HG03457 (cell line): ENCODE measurements at regions not wholly inside any gene's neighbourhood (a gene's known extent, or its start where the extent isn't known, plus 50 kb on each side); places are given as distances from the start of the nearest gene placed in this dataset.
"Not testable (repeated sequence)": the region's sequence is repeated elsewhere in the genome, so short reads cannot be mapped to it uniquely, and the experiment has no call there.

Experiments
- ATAC-seq: cut with Tn5 transposase; IDR thresholded peaks from one replicate; pipeline ENCODE4 v1.9.1; 2021; ENCODE audit warnings: moderate number of reproducible peaks; ENCODE audit not compliant: unreplicated experiment

DNA sequence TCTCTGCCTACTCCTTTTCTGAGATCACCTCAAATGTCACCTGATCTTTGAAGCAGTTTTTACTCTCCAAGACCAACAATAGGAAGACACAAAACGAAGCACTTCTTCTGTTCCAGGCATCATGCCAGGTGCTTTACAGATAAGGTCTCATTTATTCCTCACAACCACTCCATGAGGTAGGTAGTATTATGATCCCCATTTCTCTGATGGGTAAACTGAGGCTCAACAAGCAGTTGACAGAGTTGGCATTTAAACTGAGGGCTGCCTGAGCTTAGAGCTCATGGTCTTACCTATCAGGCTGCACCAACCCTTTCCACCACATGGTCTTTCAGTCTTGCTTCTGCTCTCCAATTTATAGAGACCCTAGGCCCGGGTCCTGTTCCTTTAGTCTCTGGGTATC lies 147.2 kb upstream of the JUN start:
- no peak for ATAC-seq

DNA sequence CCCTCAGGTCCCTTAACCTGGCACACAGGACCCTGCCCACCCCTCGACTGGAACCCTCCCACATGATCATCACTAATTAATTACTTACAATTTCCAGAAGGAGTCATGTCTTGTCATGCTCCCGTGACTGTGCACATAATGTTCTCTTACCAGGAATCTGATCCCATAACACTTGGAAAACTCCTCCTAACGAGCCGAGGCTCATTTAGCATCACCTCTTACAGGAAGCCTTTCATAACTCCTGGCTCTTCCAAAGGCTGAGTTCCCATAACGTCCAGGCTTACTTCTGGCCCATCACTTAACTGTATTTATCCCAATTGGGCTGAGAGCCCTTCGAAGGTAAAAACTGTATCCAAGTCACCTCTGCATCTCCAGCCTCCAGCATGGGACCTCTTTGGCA lies 147.9 kb upstream of the JUN start:
- ATAC-seq = no peak

DNA sequence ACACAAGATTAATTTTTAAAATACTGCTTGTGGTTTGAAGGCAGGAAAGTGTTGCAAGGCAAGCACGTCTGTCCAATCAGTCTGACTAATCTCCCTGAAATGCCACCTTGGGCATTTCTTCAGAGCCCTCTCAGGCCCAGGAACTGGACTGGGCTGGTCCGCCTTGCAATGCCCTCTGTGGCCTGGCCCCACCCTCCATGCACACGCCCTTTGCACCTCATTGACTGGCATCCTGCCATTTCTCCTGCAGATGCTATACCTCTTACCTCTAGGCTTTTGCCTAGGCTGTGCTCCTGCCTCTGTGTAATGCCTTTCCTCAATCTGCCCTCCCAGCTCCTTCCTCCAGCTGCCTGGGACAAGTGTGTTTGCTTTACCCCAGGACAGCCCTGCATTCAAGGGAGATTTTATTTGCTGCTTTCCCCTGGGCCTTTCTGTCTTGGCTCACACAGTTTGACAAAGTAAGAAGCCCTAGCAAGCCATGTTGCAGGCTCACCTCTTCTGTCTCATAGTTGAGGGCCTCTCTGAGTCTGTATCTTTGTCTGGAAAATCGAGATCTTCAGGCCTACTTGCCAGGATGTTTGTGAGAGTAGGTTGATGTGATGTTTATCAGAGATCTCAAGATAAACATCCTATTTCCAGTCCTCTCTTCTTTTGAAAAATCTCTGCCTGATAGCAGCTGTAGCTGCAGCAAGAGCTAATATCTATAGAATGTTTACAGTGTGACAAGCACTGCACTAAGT lies 149.2 kb upstream of the JUN start:
- no peak for ATAC-seq

DNA sequence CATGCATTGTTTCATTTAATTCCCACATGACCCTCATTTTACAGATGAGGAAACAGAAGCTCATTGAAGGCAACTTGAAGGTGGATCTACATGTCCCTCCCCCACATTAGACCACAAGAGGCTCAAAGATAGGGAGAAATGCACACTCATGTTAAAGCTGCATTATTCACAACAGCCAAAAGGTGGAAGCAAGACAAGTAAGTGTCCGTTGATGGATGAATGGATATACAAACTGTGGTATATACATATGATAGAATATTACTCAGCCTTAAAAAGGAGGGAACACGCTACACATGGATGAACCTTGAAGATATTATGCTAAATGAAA lies 149.7 kb upstream of the JUN start:
- ATAC-seq = no peak

DNA sequence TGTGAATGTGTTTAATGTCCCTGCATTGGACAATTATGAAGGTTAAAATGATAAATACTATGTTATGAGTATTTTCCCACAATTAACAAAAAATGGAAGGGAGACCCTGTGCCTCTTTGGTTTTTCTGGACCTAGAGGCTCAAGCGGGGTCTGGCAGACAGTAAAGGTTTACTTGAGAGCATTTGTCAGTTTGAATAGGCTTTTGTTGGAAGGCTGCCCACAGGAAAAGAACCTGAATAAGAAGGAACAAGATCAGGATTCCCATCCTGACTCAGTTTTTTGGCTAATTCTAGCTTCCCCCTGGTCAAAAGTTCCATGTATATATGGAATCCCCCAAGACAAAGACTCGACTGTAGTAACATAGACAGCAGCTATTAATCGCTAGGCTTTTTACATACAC lies 150.9 kb upstream of the JUN start:
- ATAC-seq = no peak

DNA sequence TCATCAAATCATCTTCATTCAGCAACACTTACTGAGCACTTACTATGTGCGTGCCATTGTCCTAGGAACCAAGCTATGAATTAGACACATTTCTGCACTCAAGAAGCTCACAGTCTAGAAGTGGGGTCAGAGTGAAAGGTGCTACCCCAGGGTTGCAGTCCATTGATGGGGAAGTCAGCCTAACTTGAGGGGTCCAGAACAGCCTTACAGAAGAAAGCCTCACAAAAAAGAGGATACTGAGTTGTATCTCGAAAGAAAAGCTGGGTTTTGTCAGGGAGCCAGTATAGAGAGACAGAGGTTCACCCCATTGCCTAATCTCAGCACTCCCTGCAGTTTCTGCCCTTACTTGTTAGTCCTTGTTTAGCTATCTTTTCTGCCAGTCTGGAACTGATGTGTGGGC lies 153.1 kb upstream of the JUN start:
- ATAC-seq = no peak

DNA sequence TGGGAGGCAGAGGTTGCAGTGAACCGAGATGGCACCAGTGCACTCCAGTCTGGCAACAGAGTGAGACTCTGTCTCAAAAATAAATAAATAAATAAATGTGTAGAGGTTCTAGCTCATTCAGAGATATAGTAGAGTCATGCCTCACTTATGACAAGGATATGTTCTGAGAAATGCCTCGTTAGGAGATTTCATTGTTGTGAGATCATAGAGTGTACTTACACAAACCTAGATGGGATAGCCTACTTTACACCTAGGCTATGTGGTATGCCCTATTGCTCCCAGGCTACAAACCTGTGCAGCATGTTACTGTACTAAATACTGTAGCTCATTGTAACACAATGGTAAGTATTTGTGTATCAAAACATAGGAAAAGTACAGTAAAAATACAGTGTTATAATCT lies 155.3 kb upstream of the JUN start:
- no peak for ATAC-seq

DNA sequence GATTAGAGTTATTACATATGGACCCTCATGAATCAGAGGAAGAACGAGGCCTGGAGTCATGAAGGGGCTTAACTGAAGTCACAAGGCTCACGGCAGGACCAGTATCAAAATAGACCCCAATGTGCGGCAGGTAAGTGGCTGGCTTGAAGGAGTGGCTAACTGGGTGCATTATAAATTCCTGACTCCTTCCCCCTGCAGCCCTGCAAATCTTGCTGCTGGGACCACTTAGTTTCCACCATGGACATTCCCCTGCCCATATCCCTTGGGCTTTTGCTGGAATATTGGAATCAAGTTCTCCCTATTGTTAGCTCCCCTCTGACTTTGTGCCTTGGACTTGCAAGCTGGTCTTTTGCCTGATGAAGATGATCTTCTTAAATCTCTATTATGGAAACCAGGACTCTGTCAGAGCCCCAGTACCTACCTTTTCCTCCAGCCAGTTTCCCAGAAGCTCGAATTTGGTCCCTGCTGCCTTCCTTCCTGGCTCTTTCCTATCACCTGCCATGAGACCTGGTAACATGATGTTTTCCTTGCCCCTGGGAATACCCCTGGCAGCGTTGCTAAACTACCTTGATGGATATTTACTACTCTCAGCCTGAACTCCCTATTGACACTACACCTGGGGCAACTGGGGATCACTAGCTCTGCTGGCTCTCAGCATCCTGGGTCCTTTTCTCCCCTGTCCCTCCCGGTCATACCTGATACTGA lies 156.0 kb upstream of the JUN start:
- no peak for ATAC-seq

DNA sequence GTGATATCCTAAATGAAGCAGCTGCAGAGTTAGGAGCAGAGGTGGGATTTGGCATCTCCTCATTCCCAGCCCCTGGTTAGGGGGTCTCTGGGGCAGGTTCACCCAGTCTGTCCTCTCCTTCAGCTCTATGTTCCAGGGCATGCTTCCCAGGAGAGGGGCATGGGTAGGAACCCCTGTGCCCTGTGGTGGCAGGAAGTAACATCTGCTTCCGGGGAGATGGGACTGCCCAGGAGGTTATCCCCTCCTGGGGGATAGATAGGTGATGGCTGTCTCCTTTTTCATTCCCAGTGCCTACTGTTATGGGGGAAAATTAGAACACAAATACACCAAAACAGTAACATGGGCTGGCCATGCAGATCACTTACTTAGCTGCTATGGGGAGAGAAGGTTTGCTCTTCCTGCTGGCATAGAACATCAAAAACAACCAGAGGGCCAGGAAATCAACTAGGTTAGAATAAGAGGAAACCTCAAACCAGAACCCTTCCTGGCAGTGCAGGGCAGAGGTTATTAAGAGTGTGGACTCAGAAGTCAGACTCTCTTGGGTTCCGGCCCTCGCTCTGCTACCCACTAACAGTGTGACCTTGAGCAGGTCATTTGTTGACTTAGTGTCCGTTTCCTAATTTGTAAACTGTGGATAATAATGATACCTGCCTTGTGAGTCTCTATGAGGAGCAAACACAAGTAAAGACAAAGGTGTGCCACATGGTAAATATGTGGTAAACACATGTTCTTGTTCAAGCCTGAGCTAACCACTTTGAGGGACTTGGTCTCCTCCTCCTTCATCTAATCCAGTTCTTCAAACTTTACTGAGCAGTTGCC lies 157.8 kb upstream of the JUN start:
- no peak for ATAC-seq

DNA sequence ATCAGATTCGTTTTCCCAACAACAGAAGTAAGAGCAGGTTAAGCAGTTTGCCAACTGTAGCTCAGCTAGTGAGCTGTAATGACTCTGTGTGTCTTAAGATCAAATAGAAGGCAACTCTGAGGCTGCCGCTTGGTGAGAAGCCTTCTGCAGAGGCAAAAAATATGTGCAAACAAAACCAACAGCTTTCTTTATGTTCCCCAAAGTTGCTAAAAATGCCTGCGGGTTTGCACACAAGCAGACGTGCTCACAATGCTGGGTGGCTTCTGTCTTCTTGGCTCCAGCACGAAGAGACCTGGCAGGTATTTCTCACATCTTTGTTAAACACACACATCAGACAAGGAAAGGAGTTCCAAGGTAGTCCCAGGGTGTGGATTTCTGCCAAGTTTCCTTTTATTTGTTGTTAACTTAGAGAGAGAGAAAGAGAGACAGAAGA lies 158.9 kb upstream of the JUN start:
- ATAC-seq = no peak

DNA sequence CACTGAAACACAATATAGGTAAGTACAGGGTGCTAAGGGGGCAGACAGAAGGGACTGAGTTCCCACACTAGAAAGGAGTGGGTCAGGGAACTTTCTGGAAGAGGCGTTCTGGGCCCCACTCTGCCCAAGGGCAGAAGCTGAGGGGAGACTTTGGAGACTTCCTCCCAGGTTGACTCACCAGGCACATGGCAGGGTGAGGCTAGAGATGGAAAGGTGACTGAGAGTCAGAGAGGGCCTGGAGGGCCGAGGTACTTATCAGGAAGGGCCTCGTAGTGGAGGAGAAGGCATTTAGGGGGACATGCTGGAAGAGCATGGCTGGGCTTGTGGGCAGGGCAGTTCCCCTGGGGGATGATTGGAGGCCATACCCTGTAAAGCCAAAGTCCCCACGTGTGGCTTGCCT lies 159.9 kb upstream of the JUN start:
- ATAC-seq = no peak

DNA sequence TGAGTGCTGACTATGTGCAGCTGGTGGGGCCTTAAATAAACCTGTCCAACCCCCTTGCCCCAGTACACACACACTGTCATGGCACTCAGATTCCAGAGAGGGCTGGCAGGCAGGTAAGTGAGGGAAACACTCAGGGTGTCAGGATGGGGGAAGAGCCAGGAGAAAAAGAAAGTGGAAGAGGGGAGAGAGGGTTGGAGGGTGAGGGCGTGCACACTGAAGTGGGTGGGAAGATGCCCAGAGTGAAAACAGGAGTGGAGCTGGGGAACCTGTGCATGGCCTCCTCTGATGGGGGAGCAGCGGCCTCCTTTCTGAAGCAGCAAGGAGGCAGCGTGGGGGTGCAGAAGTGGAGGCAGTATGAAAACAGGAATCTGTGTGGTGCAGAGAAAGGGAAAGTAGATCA lies 160.6 kb upstream of the JUN start:
- no peak for ATAC-seq

DNA sequence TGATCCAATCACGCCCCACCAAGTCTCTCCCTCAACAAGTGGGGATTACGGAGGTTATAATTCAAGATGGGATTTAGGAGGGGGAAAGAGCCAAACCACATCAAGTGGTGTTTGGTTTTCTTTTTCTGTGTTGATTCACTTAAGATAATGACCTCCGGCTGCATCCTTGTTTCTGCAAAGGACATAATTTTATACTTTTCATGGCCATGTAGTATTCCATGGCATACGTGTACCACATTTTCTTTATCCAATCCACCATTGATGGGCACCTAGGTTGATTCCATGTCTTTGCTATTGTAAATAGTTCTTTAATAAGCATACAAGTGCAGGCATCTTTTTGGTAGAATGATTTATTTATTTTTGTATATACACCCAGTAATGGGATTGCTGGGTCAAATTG lies 162.5 kb upstream of the JUN start:
- ATAC-seq = no peak

DNA sequence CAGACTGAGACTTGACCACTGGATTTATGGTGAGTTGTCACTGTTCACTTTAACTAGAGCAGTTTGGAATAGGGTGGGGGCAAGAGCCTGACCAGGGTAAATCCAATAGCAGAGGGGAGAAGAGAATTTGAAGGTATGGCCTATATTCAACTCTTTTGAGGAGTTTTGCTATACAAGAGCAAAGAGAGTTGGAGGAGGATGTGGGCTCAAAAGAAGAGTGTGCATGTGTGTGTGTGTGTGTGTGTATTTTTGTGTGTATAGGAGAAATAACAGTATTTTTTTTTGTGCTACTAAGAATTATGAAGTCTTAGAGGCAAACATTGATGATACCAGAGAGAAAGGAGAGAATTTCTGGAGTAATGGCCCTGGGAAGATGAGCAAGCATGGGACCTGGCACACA lies 164.8 kb upstream of the JUN start:
- ATAC-seq = no peak

DNA sequence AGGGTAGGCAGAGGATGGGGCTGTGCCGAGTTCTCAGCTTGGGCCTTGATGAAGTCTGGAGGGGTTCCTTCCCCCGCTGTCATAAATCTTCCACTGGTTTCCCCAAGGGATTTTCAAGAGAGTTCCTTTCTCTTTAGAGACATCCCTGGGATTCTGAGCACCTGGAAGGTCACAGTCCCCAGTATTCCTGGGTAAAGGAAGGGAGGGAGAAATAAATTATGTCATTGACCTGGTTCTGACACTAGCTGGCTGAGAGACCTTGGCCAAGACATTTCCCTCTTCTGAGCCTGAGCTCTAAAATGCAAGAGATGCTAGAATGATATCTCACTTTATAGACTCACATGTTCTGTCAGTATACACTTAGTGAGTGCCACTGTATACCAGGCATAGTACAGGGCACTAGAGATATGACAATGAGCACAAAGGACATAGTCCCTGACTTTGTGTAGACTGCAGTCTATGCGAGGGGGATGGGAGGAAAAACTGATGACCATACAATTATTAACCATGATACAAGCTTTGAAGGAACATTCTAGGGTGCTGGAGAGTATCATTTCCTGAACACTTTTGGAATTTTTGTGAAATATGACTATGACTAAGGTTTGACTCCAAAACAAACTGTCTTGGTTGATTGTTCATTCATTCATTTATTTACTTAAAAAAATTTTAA lies 165.8 kb upstream of the JUN start:
- no peak for ATAC-seq

DNA sequence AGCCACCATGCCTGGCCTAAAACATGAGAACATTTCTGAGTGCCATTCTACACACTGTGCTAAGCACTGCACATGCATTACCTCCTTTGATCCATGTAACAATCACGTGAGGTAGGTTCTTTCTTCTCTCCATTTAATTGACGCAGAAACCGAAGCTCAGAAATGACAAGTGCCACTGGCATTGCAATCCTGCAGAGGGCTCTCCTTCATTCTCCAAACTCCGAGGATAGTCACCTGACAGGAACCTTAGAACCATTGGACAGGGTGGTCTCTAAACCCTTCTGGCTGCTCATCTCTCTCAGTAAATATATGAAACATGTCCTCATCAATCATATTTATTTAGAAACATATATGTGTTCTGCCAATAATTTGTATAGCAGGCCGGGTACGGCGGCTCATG lies 167.1 kb upstream of the JUN start:
- ATAC-seq = no peak

DNA sequence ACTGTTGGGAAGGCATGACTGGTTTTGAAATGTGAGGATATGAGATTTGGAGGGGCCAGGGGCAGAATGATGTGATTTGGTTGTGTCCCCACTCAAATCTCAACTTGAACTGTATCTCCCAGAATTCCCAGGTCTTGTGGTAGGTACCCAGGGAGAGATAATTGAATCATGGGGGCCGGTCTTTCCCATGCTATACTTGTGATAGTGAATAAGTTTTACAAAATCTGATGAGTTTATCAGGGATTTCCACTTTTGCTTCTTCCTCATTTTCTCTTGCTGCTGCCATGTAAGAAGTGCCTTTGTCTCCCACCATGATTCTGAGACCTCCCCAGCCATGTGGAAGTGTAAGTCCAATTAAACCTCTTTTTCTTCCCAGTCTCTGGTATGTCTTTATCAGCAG lies 170.1 kb upstream of the JUN start:
- ATAC-seq = not testable (repeated sequence)

DNA sequence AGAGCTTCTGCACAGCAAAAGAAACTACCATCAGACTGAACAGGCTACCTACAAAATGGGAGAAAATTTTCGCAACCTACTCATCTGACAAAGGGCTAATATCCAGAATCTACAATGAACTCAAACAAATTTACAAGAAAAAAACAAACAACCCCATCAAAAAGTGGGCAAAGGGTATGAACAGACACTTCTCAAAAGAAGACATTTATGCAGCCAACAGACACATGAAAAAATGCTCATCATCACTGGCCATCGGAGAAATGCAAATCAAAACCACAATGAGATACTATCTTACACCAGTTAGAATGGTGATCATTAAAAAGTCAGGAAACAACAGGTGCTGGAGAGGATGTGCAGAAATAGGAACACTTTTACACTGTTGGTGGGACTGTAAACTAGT lies 179.4 kb upstream of the JUN start:
- ATAC-seq = not testable (repeated sequence)

DNA sequence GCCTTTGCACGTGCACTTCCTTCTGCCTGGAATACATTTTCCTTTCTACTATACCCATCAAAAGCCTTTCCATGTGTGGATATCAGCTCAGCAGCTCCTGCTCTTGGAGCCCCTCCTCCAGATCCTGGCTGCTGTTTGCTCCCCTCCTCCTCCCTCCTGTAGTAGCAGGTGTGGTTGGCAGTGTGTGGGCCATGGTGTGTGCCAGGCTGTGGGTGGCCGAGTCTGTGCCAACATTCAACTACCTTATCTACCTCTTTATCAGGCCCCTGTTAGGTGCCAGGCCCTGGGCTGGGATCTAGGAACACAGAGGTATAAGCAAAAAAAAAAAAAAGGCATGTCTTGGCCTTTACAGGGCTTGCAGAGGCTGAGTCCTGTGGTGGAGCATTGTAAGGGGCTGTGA lies 180.6 kb upstream of the JUN start:
- ATAC-seq = no peak

DNA sequence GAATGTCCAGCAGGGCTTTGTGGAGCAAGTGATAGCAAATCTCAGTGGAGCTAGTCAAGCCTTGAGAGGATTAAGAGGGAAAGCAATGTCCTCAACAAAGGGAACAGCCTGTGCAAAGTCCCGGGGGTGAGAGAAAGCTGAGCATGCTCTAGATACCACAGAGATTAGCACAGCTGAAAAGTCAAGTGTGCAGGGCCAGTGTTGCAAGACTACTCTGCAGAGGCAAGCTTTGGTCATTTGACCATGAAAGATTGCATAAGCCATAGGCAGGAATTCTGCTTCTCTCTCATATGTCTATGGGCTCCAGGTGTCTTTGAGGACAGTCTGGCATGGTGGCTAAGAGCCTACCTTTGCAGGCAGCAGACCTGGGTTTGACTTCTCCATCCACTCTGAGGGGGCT lies 181.0 kb upstream of the JUN start:
- ATAC-seq = no peak

DNA sequence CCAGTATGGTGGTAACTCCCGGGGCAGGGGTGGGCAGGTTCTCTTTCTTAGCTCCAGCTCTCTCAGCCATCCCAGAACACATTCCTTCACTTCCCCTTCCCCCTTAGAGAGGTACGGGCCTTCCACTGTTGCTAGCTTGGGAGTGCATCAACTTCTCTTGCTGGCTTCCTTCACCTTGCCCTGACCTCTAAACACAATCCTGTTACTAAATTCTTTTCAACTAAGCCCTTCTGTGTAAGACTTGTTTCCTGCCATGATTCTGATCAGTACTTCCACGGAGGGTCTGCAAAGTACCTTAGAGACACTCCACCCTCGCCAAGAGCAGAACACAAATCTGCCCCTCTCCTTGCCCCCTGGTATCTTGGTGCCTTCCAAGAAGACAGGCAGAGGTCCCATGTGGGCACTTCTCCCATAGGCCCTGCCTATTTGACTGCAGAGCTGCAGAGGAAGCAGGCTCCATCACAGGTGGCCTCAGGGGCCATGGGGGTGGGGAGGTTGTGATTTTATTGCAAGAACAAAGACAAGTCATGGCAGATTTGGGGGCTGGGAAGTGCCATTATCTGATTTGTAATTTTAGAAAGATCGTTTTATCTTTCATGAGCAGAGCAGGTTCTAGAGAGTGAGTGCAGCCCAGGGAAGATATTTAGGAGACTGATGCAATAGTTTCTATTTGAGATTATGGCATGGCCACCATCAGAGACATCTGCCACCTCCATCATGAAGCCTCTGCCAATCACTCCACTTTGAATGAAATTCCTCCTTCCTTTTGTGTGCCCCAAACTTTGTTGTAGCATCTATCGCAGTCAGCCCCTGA lies 182.5 kb upstream of the JUN start:
- ATAC-seq = no peak
